ENCODE measurements at regions not wholly inside any gene's neighbourhood (a gene's known extent, or its start where the extent isn't known, plus 50 kb on each side); places are given as distances from the start of the nearest gene placed in this dataset.
"Not testable (repeated sequence)": the region's sequence is repeated elsewhere in the genome, so short reads cannot be mapped to it uniquely, and the experiment has no call there.

GRCh38 chr9:67162827-67163226 lies 170.5 kb upstream of the SPATA31A3 start:
- not testable (repeated sequence) for TF ChIP-seq CTCF (IDR thresholded peaks at IDR 0.05; ENCODE audit: poor library complexity, severe bottlenecking); REST (IDR thresholded peaks at IDR 0.05; ENCODE audit: borderline replicate concordance); POLR2AphosphoS5 (IDR thresholded peaks at IDR 0.05); EZH2 (IDR thresholded peaks at IDR 0.05; ENCODE audit: borderline replicate concordance, insufficient read depth, low read length, poor library complexity, severe bottlenecking); SMC3 (conservative IDR thresholded peaks at IDR 0.05; ENCODE audit: poor library complexity); RAD21 (conservative IDR thresholded peaks at IDR 0.05); EP300 (conservative IDR thresholded peaks at IDR 0.05; ENCODE audit: poor library complexity, severe bottlenecking)
